Germinal center (tissue), 1 donor: ENCODE measurements at regions not wholly inside any gene's neighbourhood (a gene's known extent, or its start where the extent isn't known, plus 50 kb on each side); places are given as distances from the start of the nearest gene placed in this dataset.
"Not testable (repeated sequence)": the region's sequence is repeated elsewhere in the genome, so short reads cannot be mapped to it uniquely, and the experiment has no call there.

ENCODE experiments used
- DNase-seq: peaks from one replicate; pipeline ENCODE4 v3.0.0; 2012; ENCODE audit warnings: mixed read lengths, low spot score

- no peak for DNase-seq
Observed at GRCh38 chr14:34062353-34062973, 111.6 kb upstream of the EGLN3 start.

- no peak for DNase-seq
Observed at GRCh38 chr14:34060651-34060999, 109.8 kb upstream of the EGLN3 start.

DNA sequence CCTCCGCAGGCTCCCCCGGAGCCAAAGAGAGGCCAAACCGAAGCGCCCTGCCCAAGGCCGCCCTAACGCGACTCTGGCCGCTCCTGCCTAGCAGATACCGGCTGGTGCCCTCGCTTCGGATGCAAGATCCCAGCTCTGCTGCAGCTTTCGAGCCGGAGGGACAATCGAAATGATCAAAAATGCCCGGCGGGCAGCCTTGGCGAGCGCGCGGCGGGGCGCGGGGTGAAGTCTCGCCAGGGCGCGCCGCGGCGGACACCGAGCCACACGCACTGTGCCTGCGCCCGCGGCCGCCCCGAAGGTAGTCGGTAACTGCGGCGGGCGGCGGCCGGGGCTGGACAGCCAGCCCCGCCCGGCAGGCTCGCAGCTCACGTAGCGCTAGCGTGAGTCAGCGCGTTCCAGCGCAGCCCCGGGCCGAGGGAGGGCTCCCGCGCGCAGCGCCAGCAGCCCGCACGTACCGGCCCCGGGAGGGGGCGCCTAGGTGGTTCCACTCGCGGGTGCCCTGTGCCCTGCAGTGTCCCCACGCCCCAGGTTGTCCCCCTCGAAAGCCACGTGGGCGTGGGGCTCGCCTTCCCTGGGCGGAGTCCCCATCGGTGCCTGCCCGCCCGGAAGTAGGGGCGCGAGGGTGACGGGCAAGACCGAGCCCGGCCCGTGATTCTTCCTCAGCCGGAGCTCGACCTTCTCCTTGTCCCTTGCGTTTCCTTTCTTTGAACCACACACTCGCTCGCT is 109.2 kb upstream of the EGLN3 start:
- peak; percentile 30 for DNase-seq

- no peak for DNase-seq
Observed at GRCh38 chr14:34059037-34059924, 108.4 kb upstream of the EGLN3 start.

DNA sequence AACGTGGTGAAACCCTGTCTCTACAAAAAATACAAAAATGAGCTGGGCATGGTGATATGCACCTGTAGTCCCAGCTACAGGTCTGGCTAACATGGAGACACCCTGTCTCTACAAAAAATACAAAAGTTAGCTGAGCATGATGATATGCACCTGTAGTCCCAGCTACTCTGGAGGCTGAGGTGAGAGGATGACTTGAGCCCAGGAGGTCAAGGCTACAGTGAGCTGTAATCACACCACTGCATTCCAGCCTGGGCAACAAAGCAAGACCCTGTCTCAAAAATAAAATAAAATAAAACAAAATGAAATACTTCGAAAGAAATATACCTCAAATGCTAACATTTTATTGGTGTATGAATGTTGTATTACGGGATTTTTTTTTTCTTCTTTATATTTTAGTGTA is 107.6 kb upstream of the EGLN3 start:
- no peak for DNase-seq

DNA sequence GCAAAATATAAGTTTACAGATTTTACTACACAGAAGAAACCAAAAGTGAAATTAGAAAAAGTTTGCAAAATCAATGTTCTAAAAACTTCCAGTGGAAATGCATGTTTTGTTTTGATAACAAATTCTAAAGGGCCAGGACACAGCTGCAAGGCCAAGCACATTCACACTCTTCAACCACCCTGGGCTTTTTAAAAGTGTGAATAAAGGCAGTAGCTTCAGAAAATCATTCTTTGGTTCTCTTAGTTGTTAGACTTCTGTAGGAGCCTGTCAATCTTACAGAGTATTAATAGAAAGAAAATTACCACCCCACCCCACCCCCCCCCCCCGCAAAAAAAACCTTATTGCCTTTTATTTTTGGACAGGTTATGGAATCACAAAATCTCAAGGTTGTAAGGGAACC is 105.2 kb upstream of the EGLN3 start:
- no peak for DNase-seq

DNA sequence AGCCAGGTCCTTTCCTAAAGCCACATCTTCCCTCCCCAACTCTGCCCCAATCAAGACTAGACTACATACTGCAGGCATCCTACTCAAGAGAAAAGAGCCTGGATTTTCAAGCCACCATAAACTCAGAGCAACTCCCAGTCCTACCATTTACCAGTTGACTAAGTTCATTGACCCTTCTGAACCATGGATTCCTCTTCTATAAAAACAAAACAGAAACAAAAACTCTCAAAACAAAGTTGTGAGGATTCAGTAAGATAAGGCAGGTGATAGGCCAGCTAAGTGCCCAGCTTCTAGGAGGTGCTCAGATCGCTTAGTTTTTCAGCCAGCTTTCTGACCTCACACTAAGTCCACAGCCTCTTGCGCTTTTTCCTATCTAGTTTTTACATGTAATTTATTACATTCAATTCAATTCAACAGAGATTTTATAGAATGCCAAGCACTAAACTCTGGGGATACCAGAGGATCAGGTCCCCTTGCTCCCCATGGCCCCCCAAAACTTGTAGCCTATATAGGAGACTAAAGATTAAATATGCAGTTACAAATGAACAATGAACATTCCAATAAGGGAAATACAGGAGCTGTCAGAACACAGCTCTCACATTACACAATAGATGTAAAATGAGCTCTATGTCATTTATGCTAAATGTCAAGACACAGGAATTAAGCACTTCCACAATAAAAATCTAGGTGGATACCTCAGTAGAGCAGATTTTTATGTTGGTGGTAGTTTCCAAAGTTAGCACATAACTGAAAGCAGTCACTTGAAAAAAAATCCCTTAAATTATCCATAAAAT is 104.5 kb upstream of the EGLN3 start:
- DNase-seq: no peak

GRCh38 chr14:34053666-34054065 is 102.8 kb upstream of the EGLN3 start:
- no peak for DNase-seq

DNA sequence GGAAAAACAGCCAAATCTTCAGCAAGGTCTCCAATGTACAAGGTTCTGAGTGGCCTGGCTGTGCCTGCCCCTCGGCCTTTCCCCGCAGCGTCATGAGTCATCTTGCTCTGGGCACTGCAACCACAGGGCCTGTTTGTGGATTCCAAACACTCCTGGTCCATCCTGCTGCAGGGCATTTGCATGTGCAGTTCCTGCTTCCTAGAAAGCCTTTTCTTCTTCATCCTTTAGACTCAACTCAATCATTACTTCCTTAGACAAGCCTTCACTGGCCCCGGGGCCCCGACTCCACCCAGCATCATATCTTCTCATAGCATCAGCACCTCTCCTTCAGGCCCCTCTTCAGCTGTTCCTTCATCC is 101.8 kb upstream of the EGLN3 start:
- no peak for DNase-seq

GRCh38 chr14:34051966-34052657 is 101.2 kb upstream of the EGLN3 start:
- no peak for DNase-seq

GRCh38 chr14:34050606-34051005 is 99.7 kb upstream of the EGLN3 start:
- no peak for DNase-seq

- DNase-seq: no peak
Observed at GRCh38 chr14:34049790-34050189, 98.9 kb upstream of the EGLN3 start.

GRCh38 chr14:34049187-34049586 is 98.3 kb upstream of the EGLN3 start:
- not testable (repeated sequence) for DNase-seq

DNA sequence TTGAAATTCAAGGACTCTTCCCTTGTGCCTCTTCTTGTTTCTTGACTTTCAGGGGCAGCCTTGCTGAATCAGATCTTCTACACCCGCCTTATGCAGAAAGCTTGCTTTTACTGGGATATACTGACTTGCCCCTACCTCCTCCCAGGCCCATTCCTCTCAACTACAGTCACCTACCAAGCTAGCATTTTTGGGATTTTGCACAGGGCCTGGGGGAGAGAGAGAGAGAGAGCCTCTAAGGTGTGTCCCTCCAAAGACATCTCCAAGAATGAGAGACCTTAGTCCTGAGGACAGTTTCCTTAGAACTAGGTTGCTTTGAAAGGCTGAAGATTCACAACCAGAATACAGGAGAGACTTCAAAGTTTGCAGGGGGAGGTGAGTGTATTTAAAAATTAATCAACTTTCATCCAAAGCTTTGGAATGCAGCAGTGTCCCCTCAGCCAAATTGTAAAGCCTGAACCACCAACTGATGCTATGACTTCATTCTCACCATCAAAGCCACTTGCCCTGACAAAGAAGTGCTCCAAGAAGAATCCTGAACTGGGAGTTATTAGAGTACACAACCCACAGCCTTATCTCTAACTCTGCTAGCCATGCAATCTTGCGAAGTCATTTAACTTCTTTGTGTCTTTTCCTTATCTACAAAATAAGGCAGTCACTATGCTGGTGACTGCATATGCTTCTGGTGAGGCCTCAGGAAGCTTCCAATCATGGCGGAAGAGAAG is 96.1 kb upstream of the EGLN3 start:
- DNase-seq: no peak

GRCh38 chr14:34044666-34045306 is 93.9 kb upstream of the EGLN3 start:
- DNase-seq: no peak

GRCh38 chr14:34044373-34044637 is 93.4 kb upstream of the EGLN3 start:
- no peak for DNase-seq

GRCh38 chr14:34043627-34044372 is 92.9 kb upstream of the EGLN3 start:
- DNase-seq: no peak

- no peak for DNase-seq
Observed at GRCh38 chr14:34041220-34041619, 90.3 kb upstream of the EGLN3 start.

DNA sequence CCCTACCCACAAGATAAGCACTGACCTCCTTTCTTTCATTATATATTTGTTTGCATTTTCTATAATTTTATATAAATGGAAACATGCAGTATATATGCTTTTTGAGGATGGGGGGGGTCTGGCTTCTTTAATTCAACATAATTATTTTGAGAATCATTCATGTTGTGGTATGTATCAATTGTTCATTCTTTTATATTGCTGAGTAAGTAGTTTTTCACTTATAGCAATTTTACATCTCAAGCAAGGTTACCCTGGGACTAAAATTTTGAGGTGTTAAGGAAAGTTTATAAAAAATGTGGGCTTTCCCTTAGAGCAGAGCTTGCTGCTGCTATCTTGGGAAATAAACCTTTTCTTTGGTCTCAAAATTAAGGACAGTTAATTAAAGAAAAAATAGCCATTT is 89.9 kb upstream of the EGLN3 start:
- no peak for DNase-seq

DNA sequence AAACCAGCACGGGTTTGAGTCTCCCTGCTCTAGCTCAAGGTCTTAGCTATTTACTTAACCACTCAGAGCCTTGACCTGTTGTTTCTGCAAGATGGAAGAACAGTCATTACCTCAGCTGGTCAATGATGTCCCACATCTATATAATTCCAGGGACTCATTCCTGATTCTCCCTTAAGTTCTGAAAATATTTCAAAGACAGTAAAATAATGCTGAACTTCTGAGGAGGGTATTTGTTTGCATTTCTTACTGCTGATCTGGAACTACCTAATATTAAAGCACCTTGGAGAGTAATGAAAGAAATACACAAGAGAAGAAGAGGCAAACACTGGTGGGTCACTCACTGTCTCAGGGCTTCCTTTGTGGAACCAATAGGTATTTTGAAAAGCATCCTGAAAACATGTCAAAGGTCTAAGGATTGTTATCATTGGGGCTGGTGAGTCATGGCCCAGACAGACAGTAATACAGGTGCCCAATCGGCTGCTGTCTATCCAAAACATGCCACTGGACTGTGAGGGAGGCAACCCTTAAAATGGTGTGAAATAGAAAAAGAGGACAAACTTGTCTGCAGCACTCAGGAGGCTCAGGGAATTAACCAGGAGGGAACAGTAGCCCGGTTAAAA is 88.7 kb upstream of the EGLN3 start:
- no peak for DNase-seq
